Endothelial cell of umbilical vein (primary cell): ENCODE measurements at regions not wholly inside any gene's neighbourhood (a gene's known extent, or its start where the extent isn't known, plus 50 kb on each side); places are given as distances from the start of the nearest gene placed in this dataset.

ENCODE experiments used
- BruUV-seq: library from RNA; stranded (reverse); fragments of 400-500 nt; replicated peaks from 2 replicates; lab custom pipeline; 2021; lab: Mats Ljungman, UMichigan
- CTCF ChIA-PET: fragments of 300-600, 350-600 bp; sonication (Branson Sonifier 250); formaldehyde crosslinking; loops from one replicate; lab custom pipeline; 2021; ENCODE audit warnings: antibody characterized with exemption, inconsistent platforms; lab: Charles Lee
- POLR2A ChIA-PET: fragments of 300-600, 350-600 bp; sonication (Branson Sonifier 250); formaldehyde crosslinking; loops from one replicate; lab custom pipeline; 2021; ENCODE audit warnings: antibody characterized with exemption, inconsistent platforms; lab: Charles Lee
- DNase-seq: peaks from one replicate; pipeline ENCODE4 v3.0.0-alpha.2; 2011; ENCODE audit warnings: low read depth, low spot score
- FAIRE-seq: peaks from 2 replicates; lab custom pipeline; 2011; peaks lifted over from hg19 to GRCh38; lab: Jason Lieb, UNC
- H2AFZ ChIP-seq: 2 replicates; pipeline ENCODE4 v1.6.0; 2012; ENCODE audit warnings: low read depth, low read length, control low read depth, inconsistent platforms
- H3K27ac ChIP-seq: 2 replicates; pipeline ENCODE4 v1.5.1; 2011; ENCODE audit warnings: low read depth, mild to moderate bottlenecking, control low read depth, low read length, moderate library complexity; ENCODE audit not compliant: insufficient read depth
- H3K27me3 ChIP-seq, 2 experiments: 2 replicates each; pipeline versions ENCODE4 v1.6.0 to v1.6.1; 2011; ENCODE audit warnings: low read length in 2 of 2, mixed read lengths in 1 of 2; ENCODE audit not compliant: control insufficient read depth in 2 of 2, insufficient read depth in 2 of 2
- H3K36me3 ChIP-seq, 2 experiments: 2 replicates in 1 of 2; 3 replicates in 1 of 2; pipeline ENCODE4 v1.5.1; 2011; ENCODE audit warnings: low read length in 2 of 2, mild to moderate bottlenecking in 1 of 2, moderate library complexity in 1 of 2; ENCODE audit not compliant: control insufficient read depth in 2 of 2, insufficient read depth in 2 of 2; ENCODE audit errors: extremely low read depth in 1 of 2
- H3K4me1 ChIP-seq: 3 replicates; pipeline ENCODE4 v1.5.1; 2011; ENCODE audit warnings: mild to moderate bottlenecking, low read length; ENCODE audit not compliant: control insufficient read depth, insufficient read depth; ENCODE audit errors: extremely low read depth
- H3K4me2 ChIP-seq: 2 replicates; pipeline ENCODE4 v1.6.1; 2011; ENCODE audit warnings: low read length, control low read depth, mixed read lengths; ENCODE audit not compliant: insufficient read depth
- H3K4me3 ChIP-seq, 3 experiments: fragments of 200-600 bp in 1 of 3; sonication (generic), shearing (Covaris generic) in 1 of 3; replicated peaks in 1 of 3; 2 replicates each; pipeline ENCODE4 v1.5.1; 2011 to 2016; ENCODE audit warnings: control low read depth in 3 of 3, low read length in 3 of 3, mild to moderate bottlenecking in 2 of 3, inconsistent platforms in 1 of 3, low read depth in 1 of 3, moderate library complexity in 1 of 3; ENCODE audit not compliant: insufficient read depth in 1 of 3
- H3K79me2 ChIP-seq: 2 replicates; pipeline ENCODE4 v1.6.0; 2012; ENCODE audit warnings: low read length, inconsistent platforms; ENCODE audit not compliant: control insufficient read depth, insufficient read depth
- H3K9ac ChIP-seq: replicated peaks from 2 replicates; pipeline ENCODE3; 2011; ENCODE audit warnings: low read length, control low read depth; ENCODE audit not compliant: insufficient read depth; ENCODE audit errors: extremely low read depth
- H3K9me1 ChIP-seq: replicated peaks from 3 replicates; pipeline ENCODE4 v1.6.0; 2011; ENCODE audit warnings: mild to moderate bottlenecking, low read length; ENCODE audit not compliant: control insufficient read depth, insufficient read depth; ENCODE audit errors: extremely low read depth
- H3K9me3 ChIP-seq: replicated peaks from 2 replicates; pipeline ENCODE4 v1.5.1; 2012; ENCODE audit warnings: low read length, inconsistent platforms; ENCODE audit not compliant: control insufficient read depth, insufficient read depth
- H4K20me1 ChIP-seq: replicated peaks from 2 replicates; pipeline ENCODE3; 2011; ENCODE audit warnings: mild to moderate bottlenecking, low read length; ENCODE audit not compliant: control insufficient read depth, insufficient read depth; ENCODE audit errors: extremely low read depth
- EZH2 ChIP-seq: IDR thresholded peaks from 2 replicates; pipeline ENCODE4 v1.6.1; 2012; ENCODE audit warnings: borderline replicate concordance, low read depth, mild to moderate bottlenecking, moderate library complexity, low read length, inconsistent platforms; ENCODE audit not compliant: severe bottlenecking
- FOS ChIP-seq: IDR thresholded peaks from 2 replicates; pipeline ENCODE4 v1.6.1; 2011; ENCODE audit warnings: mild to moderate bottlenecking, low read length, moderate library complexity, borderline replicate concordance; ENCODE audit not compliant: insufficient read depth
- GATA2 ChIP-seq: IDR thresholded peaks from 2 replicates; pipeline ENCODE4 v1.7.0; 2011; ENCODE audit warnings: low read depth, mild to moderate bottlenecking, moderate library complexity, mixed read lengths, low read length; ENCODE audit not compliant: insufficient read length, insufficient read depth
- JUN ChIP-seq: IDR thresholded peaks from 2 replicates; pipeline ENCODE4 v1.6.1; 2011; ENCODE audit warnings: borderline replicate concordance, low read depth; ENCODE audit not compliant: insufficient read length, insufficient read depth
- MYC ChIP-seq: IDR thresholded peaks from one replicate; pipeline ENCODE4 v1.6.1; 2011; ENCODE audit warnings: mild to moderate bottlenecking, low read depth, low read length
- dilution Hi-C: fragments of 300-500 bp; cut with MboI; formaldehyde crosslinking; loops from one replicate; pipeline ENCODE4 v1.15.0; 2019; ENCODE audit warnings: low sequenced_read_pairs; ENCODE audit not compliant: extremely low pct_ligation_motif_present
- intact Hi-C: fragments of 100-400 bp; cut with micrococcal nuclease; formaldehyde crosslinking; loops from one replicate; pipeline ENCODE4 v1.10.0; 2022
- TF ChIP-seq, protein P1 (sequence below): IDR thresholded peaks from 2 replicates; pipeline ENCODE4 v1.6.1; 2011; ENCODE audit not compliant: insufficient read depth, insufficient read length

DNA sequence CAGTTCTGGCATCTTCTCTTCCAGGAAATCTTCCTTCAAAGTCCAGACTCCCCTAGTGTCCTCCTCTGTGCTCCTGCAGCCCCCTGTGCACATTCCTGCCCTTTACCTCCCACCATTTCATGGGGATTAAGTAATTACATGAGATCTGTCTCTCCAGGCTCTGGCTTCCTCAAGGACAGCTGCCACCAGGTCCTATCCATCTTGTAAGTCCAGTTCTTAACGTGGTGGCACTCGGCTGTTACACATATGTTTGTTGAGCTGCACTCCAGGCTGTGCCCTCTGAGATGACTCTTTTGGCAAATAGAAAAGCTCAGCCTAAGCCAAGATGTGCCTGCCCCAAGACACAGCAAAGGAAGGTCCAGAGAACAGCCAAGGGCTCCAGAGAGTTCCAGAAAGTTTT lies 57.4 kb upstream of the CAMK1G start:
- Histone ChIP-seq H3K27ac (no peak overlapping the region), H3K9me3 (no peaks in the 10 kb centered on the region), H3K4me2 (no peak overlapping the region), H3K4me1 (no peaks in the 10 kb centered on the region), H3K79me2 (no peaks in the 10 kb centered on the region), H3K9ac (no peak overlapping the region), H3K36me3 (no peaks in the 10 kb centered on the region), H3K4me3 (no peak overlapping the region), H4K20me1 (no peaks in the 10 kb centered on the region), H3K27me3 (peaks cover 0 to 2% of the 10 kb centered on the region in 2 experiments), H2AFZ (no peak overlapping the region), H3K9me1 (no peaks in the 10 kb centered on the region)
- FAIRE-seq (no peak), DNase-seq (no peak)
- ChIA-PET POLR2A (no interaction called here), CTCF (no interaction called here)
- intact Hi-C loops (no loop called here), dilution Hi-C loops (no loop called here)
- TF ChIP-seq MYC (no peak), GATA2 (no peak)
- no TSS peak for BruUV-seq

DNA sequence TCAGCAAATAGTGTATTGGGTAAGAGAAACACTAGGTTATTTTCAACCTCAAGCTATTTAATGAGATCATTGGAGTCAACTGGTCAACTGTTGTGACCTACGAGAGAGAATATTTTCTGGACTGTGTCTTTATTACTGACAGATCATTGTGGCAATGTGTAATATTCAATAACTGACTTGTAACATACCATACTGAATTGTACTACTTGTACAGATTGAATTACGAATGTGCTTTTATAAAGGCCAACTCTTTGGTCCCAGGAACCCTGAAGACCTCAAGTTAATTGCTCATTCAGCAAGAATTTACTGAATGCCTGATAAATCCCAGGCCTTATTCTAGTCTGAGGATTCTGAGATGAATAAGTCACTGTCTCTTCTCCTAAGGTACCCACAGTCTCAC lies 56.1 kb upstream of the CAMK1G start:
- H3K4me1 ChIP-seq, result no peaks in the 10 kb centered on the region
- no peak overlapping the region for H3K27ac ChIP-seq
- H3K27me3 ChIP-seq, result peaks cover 0 to 2% of the 10 kb centered on the region in 2 experiments
- POLR2A ChIA-PET, result no interaction called here
- dilution Hi-C loops (no loop called here), intact Hi-C loops (no loop called here)
- H2AFZ ChIP-seq, result no peak overlapping the region
- H3K9ac ChIP-seq, result no peak overlapping the region
- DNase-seq (no peak), FAIRE-seq (no peak)
- no peaks in the 10 kb centered on the region for H3K9me3 ChIP-seq
- CTCF ChIA-PET, result interaction anchor here (1.4 kb wide), 1 partner anchor 33 kb away, joined by 3 read pairs; no protein-coding TSS in a partner anchor
- TF ChIP-seq, protein P1, sequence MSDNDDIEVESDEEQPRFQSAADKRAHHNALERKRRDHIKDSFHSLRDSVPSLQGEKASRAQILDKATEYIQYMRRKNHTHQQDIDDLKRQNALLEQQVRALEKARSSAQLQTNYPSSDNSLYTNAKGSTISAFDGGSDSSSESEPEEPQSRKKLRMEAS, result no peak
- TF ChIP-seq EZH2, result no peak
- TF ChIP-seq JUN, result no peak
- no peak for TF ChIP-seq FOS
- H3K9me1 ChIP-seq, result no peaks in the 10 kb centered on the region
- BruUV-seq, result no TSS peak
- H3K36me3 ChIP-seq, result no peaks in the 10 kb centered on the region
- no peaks in the 10 kb centered on the region for H4K20me1 ChIP-seq
- H3K4me3 ChIP-seq, result no peak overlapping the region
- no peaks in the 10 kb centered on the region for H3K79me2 ChIP-seq
- H3K4me2 ChIP-seq, result no peak overlapping the region
